Middle frontal gyrus (tissue), 1 donor: ENCODE measurements at regions not wholly inside any gene's neighbourhood (a gene's known extent, or its start where the extent isn't known, plus 50 kb on each side); places are given as distances from the start of the nearest gene placed in this dataset.

Experiments
- DNase-seq: peaks from one replicate; pipeline ENCODE4 v3.0.0-alpha.2; 2015; ENCODE audit warnings: low spot score; ENCODE audit errors: extremely low spot score

- no peak for DNase-seq
Observed at GRCh38 chr13:30004204-30004603, 153.8 kb upstream of the UBL3 start.

- DNase-seq, result no peak
Observed at GRCh38 chr13:30002577-30002976, 152.2 kb upstream of the UBL3 start.

DNA sequence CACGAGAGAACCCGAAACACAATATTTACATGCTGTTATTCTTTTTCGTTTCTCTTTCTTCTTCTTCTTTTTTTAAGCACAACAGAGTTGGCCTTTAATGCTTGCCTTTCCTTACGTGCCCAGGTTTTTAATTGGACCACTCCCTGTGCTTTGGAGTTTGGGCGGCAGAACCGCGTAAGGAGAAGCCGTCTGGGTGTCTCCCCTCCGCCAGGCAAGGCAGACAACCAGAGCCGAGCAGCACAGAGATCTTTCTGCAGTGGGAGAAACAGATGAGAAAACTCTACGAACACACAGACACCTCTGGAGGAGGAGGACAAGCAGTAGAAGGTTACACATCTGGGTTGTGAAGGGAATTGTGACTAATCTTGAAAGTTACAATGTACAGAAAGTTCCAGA, 150.0 kb upstream of the UBL3 start:
- no peak for DNase-seq

- DNase-seq, result no peak
Observed at GRCh38 chr13:29999492-30000369, 149.3 kb upstream of the UBL3 start.

DNA sequence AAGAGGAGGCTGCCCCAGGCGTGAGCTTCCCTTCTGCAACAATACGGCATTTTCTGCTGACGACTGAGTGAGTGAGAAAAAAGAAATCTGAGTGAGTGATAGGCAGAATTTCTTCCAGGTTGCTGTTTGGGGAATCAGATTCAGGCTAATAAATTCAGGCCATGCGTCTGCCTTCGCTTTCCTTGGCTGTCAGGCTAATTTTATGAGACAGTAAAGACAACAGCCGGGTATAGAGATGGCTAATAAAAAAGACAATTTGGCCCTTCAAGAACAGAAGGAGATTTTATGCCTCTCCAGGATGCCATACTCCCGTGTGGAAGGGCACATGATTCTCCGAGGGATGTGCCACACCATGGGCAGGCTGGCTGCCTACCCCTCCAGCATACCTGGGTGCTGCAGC, 145.9 kb upstream of the UBL3 start:
- DNase-seq, result no peak

DNA sequence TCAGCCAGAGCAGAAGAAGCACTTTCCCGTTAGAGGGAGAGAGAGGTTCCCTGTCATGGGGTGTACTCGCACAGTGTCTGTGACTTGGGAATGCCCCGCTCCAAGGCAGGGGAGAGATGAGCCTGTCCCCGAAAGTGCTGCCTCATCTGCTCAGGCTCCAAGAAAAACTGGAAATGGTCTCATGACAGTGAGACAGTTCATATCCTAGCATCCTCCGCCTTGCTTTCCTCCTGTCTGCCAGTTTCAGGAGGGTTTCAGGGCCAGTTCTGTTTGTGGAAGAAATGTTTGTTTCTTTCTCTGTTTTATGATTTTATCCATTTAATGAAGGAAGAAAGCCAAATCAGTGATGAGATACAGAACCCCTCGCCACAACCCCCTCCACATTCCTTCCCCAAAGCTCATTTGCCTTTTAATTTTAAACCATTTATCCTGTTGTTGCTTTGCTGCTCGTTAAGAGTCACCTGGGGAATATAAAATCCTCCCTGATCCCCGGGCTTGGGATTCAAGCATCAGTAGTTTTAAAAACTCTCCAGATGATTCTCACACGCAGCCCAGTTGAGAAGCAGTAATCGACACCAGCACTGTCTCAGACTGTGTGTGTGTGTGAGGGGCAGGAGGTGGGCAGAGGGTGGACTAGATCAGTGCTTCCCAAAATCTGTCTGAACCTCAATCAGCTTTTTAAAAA, 144.6 kb upstream of the UBL3 start:
- no peak for DNase-seq

DNA sequence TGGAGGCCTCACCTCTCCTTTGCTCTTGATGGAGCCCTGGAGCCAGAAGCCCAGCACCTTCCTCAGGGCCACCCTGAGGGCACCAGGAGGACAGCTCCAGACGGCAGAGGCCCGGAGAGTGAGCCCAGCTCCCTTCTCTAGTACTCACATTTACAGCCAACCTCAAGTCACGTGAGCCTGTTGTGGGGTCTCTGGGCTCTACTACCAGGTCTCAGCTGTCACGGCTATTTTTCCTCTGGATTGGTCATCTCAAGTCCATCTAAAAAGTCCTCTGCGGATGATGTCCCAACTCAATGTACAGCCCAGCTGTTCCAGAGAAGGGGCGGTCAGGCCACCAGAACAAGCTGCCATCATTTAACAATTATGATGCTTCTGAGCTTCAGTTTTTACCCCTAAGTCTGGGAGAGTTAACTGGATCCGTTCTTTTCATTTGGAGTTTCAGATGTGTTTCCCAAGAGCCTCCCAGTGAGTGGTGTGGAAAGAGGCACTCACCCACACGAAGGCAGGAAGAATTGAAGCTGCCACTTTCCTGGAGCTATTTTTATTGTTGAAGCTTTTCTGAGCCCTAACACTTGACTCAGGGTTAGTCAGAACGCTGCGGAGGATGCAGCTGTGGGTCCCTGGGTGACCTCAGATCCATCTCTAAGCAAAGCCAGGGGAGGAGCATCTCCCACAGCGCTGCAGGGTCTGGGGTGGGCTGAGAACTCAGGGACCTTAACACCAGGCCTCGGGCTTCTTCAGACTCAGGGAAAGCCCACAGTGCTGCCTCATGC, 143.5 kb upstream of the UBL3 start:
- DNase-seq, result no peak

DNA sequence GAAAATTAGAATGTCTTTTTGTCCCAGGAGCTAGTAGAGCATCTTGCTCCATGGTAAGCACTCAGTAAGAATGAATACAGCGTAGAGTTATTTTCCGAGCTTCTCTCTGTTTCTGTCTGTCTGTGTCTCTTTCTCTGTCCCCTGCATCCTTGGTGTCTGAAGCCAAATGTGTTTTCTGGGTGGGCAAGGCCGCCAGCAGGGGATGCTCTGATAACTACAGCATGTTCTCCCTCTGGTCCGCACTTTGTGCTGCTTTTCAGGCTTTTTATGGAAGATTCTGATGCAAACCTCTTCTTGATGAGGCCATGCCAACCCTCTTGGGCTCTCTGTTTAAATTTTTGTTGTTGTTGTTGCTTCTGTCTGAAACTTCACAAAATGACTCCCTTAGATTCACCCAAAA, 142.8 kb upstream of the UBL3 start:
- DNase-seq, result no peak

DNA sequence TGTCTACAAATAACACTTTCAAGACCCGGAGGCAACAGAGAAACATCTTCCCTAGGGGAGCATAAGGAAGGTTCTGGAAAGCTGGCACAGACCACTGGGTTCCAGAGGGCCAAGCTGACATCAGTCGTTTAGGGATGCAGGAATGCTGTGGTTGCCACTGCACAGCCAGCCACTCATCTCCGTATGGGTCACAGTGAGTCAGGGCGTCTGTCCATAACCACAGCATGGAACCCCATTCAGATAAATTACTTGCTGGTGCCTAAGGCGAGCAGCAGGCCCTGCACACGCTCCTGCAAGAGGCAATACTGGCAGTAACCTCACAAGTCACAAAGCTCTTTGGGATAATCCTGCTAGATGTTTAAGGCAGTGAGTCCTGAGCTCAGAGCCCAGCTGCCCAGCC, 140.9 kb upstream of the UBL3 start:
- no peak for DNase-seq

GRCh38 chr13:29987340-29987739, 136.9 kb upstream of the UBL3 start:
- DNase-seq, result no peak

- DNase-seq, result no peak
Observed at GRCh38 chr13:29980339-29980738, 129.9 kb upstream of the UBL3 start.

- no peak for DNase-seq
Observed at GRCh38 chr13:29978211-29978610, 127.8 kb upstream of the UBL3 start.

GRCh38 chr13:29977476-29978120, 127.2 kb upstream of the UBL3 start:
- DNase-seq, result no peak

DNA sequence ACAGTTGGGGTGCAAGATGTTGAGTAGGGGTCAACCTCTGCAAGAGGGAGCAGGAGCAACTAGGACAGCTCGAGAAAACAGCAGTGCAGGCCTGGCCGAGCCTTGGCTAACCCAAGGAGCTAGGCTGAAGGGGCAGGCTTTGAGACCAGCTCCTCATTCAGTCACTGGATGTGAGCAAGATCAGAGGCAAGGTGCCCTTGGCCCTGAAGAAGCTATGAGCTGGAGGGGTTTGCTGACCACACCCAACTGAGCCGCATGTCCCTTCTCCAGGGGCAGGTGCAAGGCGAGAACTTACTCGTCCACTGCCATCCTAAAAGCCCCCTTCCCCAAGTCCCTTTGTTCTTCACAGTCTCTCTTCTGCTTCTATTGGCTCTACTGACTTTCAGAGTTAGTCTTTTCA, 126.1 kb upstream of the UBL3 start:
- DNase-seq, result no peak

- no peak for DNase-seq
Observed at GRCh38 chr13:29975283-29975682, 124.9 kb upstream of the UBL3 start.

- no peak for DNase-seq
Observed at GRCh38 chr13:29969286-29969685, 118.9 kb upstream of the UBL3 start.

DNA sequence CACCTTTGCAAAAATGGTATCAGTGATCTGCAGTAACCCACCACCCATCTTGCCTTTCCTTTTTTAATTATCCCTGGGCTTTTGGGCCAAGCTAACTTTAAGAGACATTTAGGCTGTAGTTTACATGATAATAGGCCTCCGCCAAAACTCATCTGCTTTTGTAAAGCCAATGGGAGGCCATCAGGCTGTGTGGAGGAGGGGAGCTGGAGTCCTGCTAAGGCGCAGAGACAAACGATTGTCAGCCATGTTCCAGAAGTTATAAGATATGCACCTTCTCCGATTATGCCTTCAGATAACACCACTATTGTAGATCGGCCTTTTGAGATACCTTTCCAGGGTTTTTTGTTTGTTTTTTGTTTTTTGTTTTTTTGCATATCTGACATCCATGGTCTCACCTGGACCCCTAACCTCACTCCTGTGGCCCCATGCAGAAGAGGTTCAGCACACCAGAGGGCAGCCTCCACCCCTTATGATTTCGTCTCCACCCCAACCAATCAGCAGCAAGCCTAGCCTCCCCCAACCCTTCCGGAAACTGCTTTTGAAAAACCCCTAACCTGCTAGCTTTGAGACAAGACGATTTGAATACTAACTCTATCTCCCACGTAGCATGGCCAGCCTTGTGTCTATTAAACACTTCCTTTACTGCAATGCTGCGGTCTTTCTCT, 113.9 kb upstream of the UBL3 start:
- DNase-seq, result no peak

DNA sequence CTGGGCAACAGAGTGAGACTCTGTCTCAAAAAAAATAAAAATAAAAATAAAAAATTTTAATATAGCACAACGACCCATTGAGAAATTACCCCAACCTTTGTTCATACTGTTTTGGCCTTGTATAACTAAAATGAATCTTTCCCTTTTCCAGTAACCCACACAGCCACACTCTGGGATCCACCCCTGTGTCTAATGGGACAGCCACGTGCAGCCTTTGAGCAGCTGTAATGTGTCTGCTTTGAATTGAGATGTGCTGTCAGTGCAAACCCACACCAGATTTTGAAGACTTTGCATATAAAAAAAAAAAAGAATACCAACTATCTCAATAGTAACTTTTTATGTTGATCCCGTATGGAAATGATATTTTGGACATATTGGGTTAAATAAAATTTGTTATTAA, 112.7 kb upstream of the UBL3 start:
- no peak for DNase-seq

DNA sequence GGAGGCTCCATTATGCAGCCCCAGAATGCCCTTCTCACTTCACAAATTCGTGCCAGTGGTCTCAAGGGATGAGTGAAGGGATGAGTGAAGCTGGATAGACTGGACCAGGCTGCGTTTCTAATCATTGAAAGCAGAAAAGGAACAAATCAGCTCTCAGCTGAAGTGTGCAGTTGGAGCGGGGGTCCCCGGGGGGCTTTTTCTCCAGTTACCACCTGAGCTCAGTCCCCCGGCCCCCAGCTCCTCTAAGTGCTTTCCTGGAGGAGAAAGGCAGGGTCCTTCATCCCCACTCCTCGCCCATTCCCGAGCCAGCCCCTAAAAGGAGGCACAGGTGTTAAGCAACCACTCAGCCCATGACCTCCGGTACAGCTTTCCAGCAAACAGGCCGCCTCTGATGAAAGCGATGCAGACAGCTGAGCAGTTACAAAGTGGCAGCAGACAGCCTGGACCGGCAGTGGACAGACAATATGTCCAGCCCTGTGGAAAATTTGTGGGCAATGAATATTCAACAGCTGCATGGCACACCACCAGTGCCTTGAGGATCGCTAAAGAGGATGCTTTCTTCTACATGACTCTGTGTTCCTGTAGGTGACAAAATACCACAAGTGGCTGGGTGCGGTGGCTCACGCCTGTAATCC, 110.7 kb upstream of the UBL3 start:
- no peak for DNase-seq

DNA sequence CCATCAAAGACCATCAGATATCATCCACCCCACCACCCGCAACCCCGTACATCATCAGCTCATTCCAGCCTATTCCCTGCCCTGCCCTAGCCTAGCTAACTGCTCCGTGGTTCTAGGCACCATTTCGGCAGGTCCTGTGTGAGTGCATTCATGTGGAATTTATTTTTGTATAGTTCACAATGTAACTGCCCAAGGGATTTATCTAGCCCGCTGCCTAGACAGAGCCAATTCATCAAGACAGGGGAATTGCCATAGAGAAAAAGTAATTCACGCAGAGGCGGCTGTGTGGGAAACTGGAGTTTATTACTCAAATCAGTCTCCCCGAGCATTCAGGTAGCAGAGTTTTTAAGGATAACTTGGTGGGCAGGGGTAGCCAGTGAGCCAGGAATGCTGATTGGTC, 109.2 kb upstream of the UBL3 start:
- no peak for DNase-seq

GRCh38 chr13:29959086-29959485, 108.7 kb upstream of the UBL3 start:
- DNase-seq, result no peak
